Left renal cortex interstitium (tissue), 4 donors: ENCODE measurements at regions not wholly inside any gene's neighbourhood (a gene's known extent, or its start where the extent isn't known, plus 50 kb on each side); places are given as distances from the start of the nearest gene placed in this dataset.
A peak's percentile ranks its signal among the peaks of the same experiment; 100 is the strongest.
"Not testable (repeated sequence)": the region's sequence is repeated elsewhere in the genome, so short reads cannot be mapped to it uniquely, and the experiment has no call there.

ENCODE experiments used
- DNase-seq, 4 donors: peaks; one replicate each; pipeline ENCODE4 v3.0.0-alpha.2; 2013; ENCODE audit warnings: low read depth in 4 of 4, low spot score in 2 of 4, missing footprints in 1 of 4

DNA sequence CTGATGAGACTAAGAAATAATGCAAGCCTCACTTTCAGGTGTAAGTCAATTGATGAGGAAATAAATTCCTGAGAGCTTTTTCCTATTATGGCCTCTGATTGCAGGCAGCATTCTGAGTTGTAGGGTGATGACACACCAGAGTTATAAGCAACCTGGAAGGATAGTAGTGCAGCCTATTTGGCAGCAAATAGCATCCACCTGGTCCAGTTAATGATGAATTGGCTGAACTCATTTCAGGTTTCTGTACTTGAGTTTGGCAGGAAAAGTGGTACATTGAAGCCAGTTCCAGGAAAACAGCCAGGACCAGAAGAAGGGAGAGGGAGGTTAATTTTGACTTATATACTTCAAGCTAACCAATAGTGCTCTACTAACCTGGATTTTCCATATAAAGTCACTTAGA is 316.8 kb downstream of the NAF1 start:
- no peak for DNase-seq

GRCh38 chr4:162847945-162848549 is 318.6 kb downstream of the NAF1 start:
- DNase-seq = no peak

- no peak for DNase-seq
These were observed 324.9 kb downstream of the NAF1 start for GRCh38 chr4:162841753-162842152.

- DNase-seq = no peak
These were observed 326.9 kb downstream of the NAF1 start for GRCh38 chr4:162839814-162840213.

DNA sequence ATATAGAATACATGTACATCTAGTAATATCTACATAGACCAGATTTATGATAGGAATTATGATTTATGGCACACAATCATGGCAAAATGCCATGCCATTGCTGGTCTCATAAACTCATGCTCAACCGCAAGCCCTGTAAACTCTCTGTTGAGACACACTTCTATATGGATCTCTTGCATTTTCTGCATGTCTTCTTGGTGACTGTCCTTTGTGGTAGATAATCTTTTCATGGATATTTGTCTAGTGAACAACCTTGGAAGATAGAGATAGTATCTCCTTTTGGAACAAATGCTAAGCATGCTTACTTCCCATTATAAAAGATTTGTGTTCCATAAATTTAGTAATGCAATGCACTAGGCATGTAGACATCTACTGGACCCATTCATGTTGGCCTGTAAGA is 328.0 kb downstream of the NAF1 start:
- no peak for DNase-seq

DNA sequence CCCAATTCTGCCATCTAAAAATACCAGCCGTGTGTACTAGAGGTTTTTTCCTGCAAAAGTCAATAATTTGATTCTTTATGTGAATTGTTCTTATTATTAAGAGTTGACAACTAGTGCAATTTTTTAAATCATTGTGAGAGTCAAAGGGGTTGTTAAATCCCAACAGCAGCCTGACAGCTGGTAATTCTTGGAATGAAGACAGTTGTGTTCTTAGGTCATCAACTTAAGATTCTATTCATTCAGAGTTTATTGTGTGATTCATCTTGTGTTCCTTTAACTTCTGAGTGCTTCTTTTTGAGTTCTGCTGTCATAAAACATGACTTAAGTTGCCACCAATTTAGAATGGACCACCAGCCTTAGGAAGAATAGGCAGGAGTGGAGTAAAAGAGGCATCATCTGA is 329.0 kb downstream of the NAF1 start:
- DNase-seq = no peak

DNA sequence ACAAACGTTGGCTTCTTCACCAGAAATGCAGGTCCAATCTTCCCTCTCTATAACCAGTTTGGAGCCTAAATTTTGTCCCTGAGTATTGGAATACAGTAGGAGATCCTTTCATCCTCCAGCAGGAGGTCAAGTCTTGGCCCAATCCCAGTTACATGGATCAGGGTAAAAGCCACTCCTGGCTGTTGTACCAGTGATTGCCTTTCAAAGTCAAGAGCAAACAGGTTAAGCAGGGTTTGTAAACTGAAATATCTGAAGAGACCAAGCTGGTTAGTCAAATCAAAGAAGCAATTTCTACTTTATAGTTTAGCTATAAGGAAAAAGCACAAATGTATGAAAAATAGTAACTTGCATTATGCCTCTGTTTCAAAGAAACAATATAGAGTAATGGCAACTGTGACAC is 329.4 kb downstream of the NAF1 start:
- no peak for DNase-seq

GRCh38 chr4:162836773-162837172 is 329.9 kb downstream of the NAF1 start:
- DNase-seq = no peak

DNA sequence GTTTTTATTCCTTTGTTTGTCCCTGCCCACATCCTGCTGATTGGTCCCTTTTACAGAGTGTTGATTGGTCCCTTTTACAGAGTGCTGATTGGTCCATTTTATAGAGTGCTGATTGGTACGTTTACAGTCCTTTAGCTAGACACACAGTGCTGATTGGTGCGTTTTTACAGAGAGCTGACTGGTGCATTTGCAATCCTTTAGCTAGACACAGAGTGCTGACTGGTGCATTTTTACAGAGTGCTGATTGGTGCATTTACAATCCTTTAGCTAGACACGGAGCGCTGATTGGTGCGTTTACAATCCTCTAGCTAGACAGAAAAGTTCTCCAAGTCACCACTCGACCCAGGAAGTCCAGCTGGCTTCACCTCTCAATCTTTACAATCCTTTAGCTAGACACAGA is 330.4 kb downstream of the NAF1 start:
- not testable (repeated sequence) for DNase-seq

DNA sequence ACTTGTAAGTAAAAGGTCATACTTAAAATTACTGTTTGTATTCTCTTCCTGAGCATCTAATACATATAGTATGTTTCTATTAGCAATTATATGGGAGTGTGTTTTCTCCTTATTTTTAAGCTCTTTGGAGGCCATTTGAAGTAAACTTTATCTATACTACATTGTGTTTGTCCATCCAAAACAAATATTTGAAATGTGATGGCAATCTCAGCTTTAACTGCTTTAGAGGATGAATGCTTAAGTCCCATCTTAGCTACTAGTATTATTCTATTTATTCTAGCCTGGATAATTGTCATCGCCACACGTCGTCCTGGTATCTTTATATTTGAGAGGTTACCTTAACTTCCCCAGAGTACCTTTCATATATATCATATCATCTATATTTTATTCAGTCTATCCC is 335.8 kb downstream of the NAF1 start:
- DNase-seq = no peak

- not testable (repeated sequence) for DNase-seq
These were observed 349.3 kb downstream of the NAF1 start for GRCh38 chr4:162817374-162817773.

- DNase-seq = no peak
These were observed 362.3 kb downstream of the NAF1 start for GRCh38 chr4:162804351-162804924.

DNA sequence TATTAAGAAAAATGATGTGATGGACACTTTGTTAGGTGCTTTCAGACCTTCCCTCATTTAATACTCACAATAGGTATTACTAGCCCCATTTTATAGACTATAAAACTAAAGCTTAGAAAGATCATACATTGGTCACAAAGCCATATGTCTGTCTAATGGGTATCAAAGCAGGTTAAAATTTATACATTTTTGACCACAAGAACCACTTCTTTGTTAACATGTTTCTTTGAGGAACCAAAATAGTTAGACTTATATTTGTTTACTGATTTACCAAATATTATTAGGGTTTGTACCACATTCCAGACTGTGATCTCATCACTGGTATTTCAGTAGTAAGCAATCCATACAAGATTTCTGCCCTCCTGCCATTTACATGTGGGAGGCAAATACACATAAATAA is 363.3 kb downstream of the NAF1 start:
- no peak for DNase-seq

GRCh38 chr4:162797108-162797507 is 369.6 kb downstream of the NAF1 start:
- DNase-seq = no peak

DNA sequence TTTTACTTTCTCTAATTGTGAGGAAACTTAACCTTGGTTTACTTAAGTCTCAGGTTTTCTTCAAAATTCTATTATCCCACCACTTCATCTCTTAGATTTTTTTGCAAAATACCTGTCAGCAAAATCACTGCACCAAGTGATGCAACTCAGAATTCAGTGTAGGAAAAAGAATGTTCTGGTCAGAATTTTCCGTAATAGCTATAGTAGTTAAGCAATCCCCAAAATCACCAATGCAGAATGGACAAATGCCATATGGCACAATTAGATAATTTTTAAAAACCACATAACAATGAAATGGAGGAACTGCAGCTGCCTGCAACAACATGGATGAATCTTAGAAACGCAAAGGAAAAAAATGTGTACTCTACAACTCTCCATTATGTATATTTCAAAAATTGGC is 373.1 kb downstream of the NAF1 start:
- DNase-seq = no peak

GRCh38 chr4:162793004-162793403 is 373.7 kb downstream of the NAF1 start:
- no peak for DNase-seq

- DNase-seq = no peak
These were observed 375.5 kb downstream of the NAF1 start for GRCh38 chr4:162791226-162791625.

- DNase-seq = no peak
These were observed 379.6 kb downstream of the NAF1 start for GRCh38 chr4:162787120-162787519.

DNA sequence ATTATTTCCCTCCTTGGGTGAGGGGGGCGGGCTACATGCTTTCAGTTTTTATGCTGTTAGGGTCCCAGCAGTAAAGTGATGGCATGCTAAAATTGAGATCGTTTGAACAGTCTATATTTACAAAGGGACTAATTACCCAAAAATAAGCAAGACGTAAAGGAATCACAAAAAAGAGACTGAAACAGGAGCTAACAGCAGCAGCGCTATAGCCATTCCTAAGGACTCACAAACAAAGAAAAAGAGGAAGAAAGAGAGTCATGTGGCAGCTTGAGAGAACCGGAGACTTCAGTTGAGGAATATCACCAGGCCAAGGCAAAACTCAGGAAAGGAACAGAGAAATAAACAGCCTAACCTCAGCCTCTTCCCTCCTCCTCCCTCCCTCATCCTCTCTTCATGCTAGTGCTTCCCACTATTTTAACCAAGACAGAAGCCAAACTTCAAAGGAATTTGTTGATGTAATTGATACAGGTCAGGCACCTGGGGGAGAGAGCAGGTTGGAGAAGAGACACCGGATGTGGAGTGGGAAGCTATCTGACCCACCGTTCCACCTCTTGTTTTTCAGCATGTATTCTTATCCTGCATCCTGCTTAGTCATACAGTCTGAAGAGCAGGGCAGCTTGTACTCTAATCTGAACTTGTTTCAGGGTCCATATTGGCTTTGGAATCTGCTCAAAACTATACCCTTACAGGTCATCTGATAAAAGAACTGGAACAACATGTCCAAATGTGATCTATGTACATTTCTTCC is 383.7 kb downstream of the NAF1 start:
- DNase-seq = peak in 2 of 4 donors; percentile 3 to 13

GRCh38 chr4:162782096-162782777 is 384.5 kb downstream of the NAF1 start:
- DNase-seq = no peak

DNA sequence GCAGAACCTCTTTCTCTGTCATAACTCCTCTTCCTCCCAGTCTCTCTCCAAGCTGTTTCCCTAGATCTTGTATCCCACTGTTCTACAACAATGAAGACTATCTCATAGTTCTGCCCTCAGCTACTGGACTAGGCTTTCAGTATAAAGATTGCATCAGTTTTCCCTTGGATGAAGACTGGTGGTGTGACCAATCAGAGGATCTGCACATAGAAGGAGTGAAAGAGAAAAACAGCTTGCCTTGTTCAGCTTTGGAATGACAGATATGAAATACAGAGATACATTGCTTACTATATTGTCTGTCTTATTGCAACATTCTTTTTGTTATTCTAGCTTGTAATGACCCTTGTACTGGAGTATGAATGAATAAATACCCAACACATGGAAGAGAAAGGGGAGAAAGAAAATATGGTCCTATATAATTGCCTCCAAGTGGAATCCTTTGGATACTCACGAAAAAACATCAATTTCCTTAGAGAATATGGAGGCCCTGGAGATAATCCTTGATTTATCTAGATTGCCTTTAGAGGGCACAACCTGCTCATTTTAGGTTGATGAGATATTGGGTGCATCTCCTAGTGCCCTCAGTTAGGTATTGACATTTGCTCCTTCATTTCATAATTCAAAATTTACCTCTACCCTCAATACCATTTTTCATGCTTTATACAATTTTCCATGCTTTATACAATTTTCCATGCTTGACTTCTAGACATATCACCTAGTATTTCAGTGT is 395.8 kb downstream of the NAF1 start:
- no peak for DNase-seq
